H9 (cell line): ENCODE measurements at regions not wholly inside any gene's neighbourhood (a gene's known extent, or its start where the extent isn't known, plus 50 kb on each side); places are given as distances from the start of the nearest gene placed in this dataset.

ENCODE experiments used
- DNase-seq: peaks from one replicate; pipeline ENCODE4 v3.0.0-alpha.2; 2017
- H2AFZ ChIP-seq: one replicate; pipeline ENCODE4 v1.6.1; 2013; ENCODE audit warnings: mild to moderate bottlenecking, low read length, control low read depth, moderate library complexity
- H2AK5ac ChIP-seq: 2 replicates; pipeline ENCODE4 v1.6.1; 2013; ENCODE audit warnings: low read length, control low read depth, mixed read lengths; ENCODE audit not compliant: insufficient read length
- H2BK120ac ChIP-seq: one replicate; pipeline ENCODE4 v1.6.1; 2013; ENCODE audit warnings: low read depth, mild to moderate bottlenecking, low read length, control low read depth, inconsistent platforms; ENCODE audit not compliant: poor library complexity, severe bottlenecking
- H2BK12ac ChIP-seq: 2 replicates; pipeline ENCODE4 v1.6.1; 2013; ENCODE audit warnings: low read length, control low read depth, mixed read lengths, low read depth; ENCODE audit not compliant: insufficient read length
- H2BK15ac ChIP-seq: 2 replicates; pipeline ENCODE4 v1.6.1; 2013; ENCODE audit warnings: low read depth, low read length, control low read depth
- H2BK20ac ChIP-seq: one replicate; pipeline ENCODE4 v1.6.1; 2013; ENCODE audit warnings: low read depth, mild to moderate bottlenecking, low read length, control low read depth, inconsistent platforms; ENCODE audit not compliant: poor library complexity, severe bottlenecking
- H2BK5ac ChIP-seq: 2 replicates; pipeline ENCODE4 v1.6.1; 2013; ENCODE audit warnings: low read length, control low read depth, mixed read lengths; ENCODE audit not compliant: insufficient read length
- H3K14ac ChIP-seq: 2 replicates; pipeline ENCODE4 v1.6.1; 2013; ENCODE audit warnings: low read length, control low read depth; ENCODE audit not compliant: insufficient read depth
- H3K18ac ChIP-seq: 2 replicates; pipeline ENCODE4 v1.6.1; 2013; ENCODE audit warnings: low read depth, mild to moderate bottlenecking, mixed read lengths, low read length, control low read depth; ENCODE audit not compliant: insufficient read length
- H3K23ac ChIP-seq: 2 replicates; pipeline ENCODE4 v1.6.1; 2013; ENCODE audit warnings: low read length, control low read depth, mixed read lengths, low read depth; ENCODE audit not compliant: insufficient read length
- H3K23me2 ChIP-seq: 2 replicates; pipeline ENCODE4 v1.6.1; 2013; ENCODE audit warnings: low read depth, mild to moderate bottlenecking, mixed read lengths, low read length, control low read depth; ENCODE audit not compliant: insufficient read length, poor library complexity, severe bottlenecking
- H3K27ac ChIP-seq: 2 replicates; pipeline ENCODE4 v1.5.1; 2013; ENCODE audit warnings: low read length, control low read depth, mixed read lengths, low read depth; ENCODE audit not compliant: insufficient read length
- H3K27me3 ChIP-seq: 2 replicates; pipeline ENCODE4 v1.6.1; 2013; ENCODE audit warnings: low read length, control low read depth, inconsistent platforms; ENCODE audit not compliant: insufficient read depth
- H3K4ac ChIP-seq: 2 replicates; pipeline ENCODE4 v1.6.1; 2013; ENCODE audit warnings: low read depth, mild to moderate bottlenecking, control low read depth, inconsistent platforms, low read length, moderate library complexity
- H3K4me1 ChIP-seq: 2 replicates; pipeline ENCODE4 v1.6.1; 2013; ENCODE audit warnings: low read length, control low read depth, inconsistent platforms; ENCODE audit not compliant: insufficient read depth
- H3K4me2 ChIP-seq: 2 replicates; pipeline ENCODE4 v1.6.1; 2013; ENCODE audit warnings: low read length, control low read depth, mixed read lengths; ENCODE audit not compliant: insufficient read length, insufficient read depth
- H3K56ac ChIP-seq: 2 replicates; pipeline ENCODE4 v1.6.1; 2013; ENCODE audit warnings: low read depth, mild to moderate bottlenecking, mixed read lengths, low read length, control low read depth; ENCODE audit not compliant: insufficient read length
- H3K79me1 ChIP-seq: 2 replicates; pipeline ENCODE4 v1.6.1; 2013; ENCODE audit warnings: low read depth, mild to moderate bottlenecking, moderate library complexity, low read length, control low read depth, inconsistent platforms; ENCODE audit not compliant: insufficient read depth, poor library complexity, severe bottlenecking
- H3K79me2 ChIP-seq: 2 replicates; pipeline ENCODE4 v1.6.1; 2013; ENCODE audit warnings: low read length, control low read depth, inconsistent platforms; ENCODE audit not compliant: insufficient read depth
- H3K9ac ChIP-seq: 2 replicates; pipeline ENCODE4 v1.6.1; 2013; ENCODE audit warnings: low read length, control low read depth, mixed read lengths; ENCODE audit not compliant: insufficient read length; ENCODE audit errors: extremely low read depth
- H3K9me3 ChIP-seq: one replicate; pipeline ENCODE4 v1.6.1; 2013; ENCODE audit warnings: low read depth, low read length, inconsistent platforms; ENCODE audit not compliant: control insufficient read depth
- H3T11ph ChIP-seq: one replicate; pipeline ENCODE4 v1.6.1; 2013; ENCODE audit warnings: mild to moderate bottlenecking, low read length, control low read depth, inconsistent platforms
- H4K20me1 ChIP-seq: one replicate; pipeline ENCODE4 v1.6.1; 2013; ENCODE audit not compliant: control insufficient read depth, insufficient read length, insufficient read depth
- H4K5ac ChIP-seq: 2 replicates; pipeline ENCODE4 v1.6.1; 2013; ENCODE audit warnings: low read depth, mild to moderate bottlenecking, mixed read lengths, low read length, control low read depth; ENCODE audit not compliant: insufficient read length
- H4K8ac ChIP-seq: replicated peaks from 2 replicates; pipeline ENCODE4 v1.6.1; 2013; ENCODE audit warnings: low read length, control low read depth, mixed read lengths, low read depth; ENCODE audit not compliant: insufficient read length
- H4K91ac ChIP-seq: 2 replicates; pipeline ENCODE4 v1.6.1; 2013; ENCODE audit warnings: low read depth, mild to moderate bottlenecking, moderate library complexity, mixed read lengths, low read length, control low read depth; ENCODE audit not compliant: insufficient read length
- H3K27ac Mint-ChIP-seq, 3 experiments: 2 replicates in 2 of 3; 3 replicates in 1 of 3; pipeline ENCODE4 v1.8.0; 2020 to 2021; ENCODE audit warnings: mixed read lengths in 3 of 3, mild to moderate bottlenecking in 1 of 3, moderate library complexity in 1 of 3
- H3K27me3 Mint-ChIP-seq: 2 replicates; pipeline ENCODE4 v1.8.0; 2021; ENCODE audit warnings: low read depth, mild to moderate bottlenecking, moderate library complexity, mixed read lengths
- H3K36me3 Mint-ChIP-seq, 3 experiments: 2 replicates in 2 of 3; 3 replicates in 1 of 3; pipeline ENCODE4 v1.8.0; 2020 to 2021; ENCODE audit warnings: low read depth in 3 of 3, mixed read lengths in 3 of 3; ENCODE audit not compliant: insufficient read depth in 1 of 3
- H3K4me1 Mint-ChIP-seq, 2 experiments: 2 replicates each; pipeline ENCODE4 v1.8.0; 2020; ENCODE audit warnings: mixed read lengths in 2 of 2
- H3K4me3 Mint-ChIP-seq, 2 experiments: 2 replicates in 1 of 2; 3 replicates in 1 of 2; pipeline ENCODE4 v1.8.0; 2020 to 2021; ENCODE audit warnings: mild to moderate bottlenecking in 2 of 2, mixed read lengths in 2 of 2, moderate library complexity in 1 of 2
- H3K9me3 Mint-ChIP-seq, 2 experiments: 2 replicates in 1 of 2; 3 replicates in 1 of 2; pipeline ENCODE4 v1.8.0; 2020; ENCODE audit warnings: mild to moderate bottlenecking in 2 of 2, mixed read lengths in 2 of 2, moderate library complexity in 1 of 2
- CTCF ChIP-seq: fragments of 200-600 bp; sonication (generic); conservative IDR thresholded peaks from 3 replicates; pipeline ENCODE4 v1.8.0; 2021; ENCODE audit warnings: antibody characterized with exemption, mild to moderate bottlenecking
- WGBS: extraction: QIAGEN DNeasy Blood & Tissue Kit; methylation state at CpG from one replicate; pipeline ENCODE4 v1.1.7; 2013; ENCODE audit warnings: missing lambda C conversion rate, low lambda C conversion rate, mixed read lengths; ENCODE audit not compliant: insufficient read length; ENCODE audit errors: extremely low coverage; 5-methylcytosine and 5-hydroxymethylcytosine counted together

GRCh38 chr18:25434745-25435144 lies 82.8 kb upstream of the ZNF521 start:
- H3K36me3 Mint-ChIP-seq, result no peaks in the 10 kb centered on the region
- Histone ChIP-seq H3K27me3 (no peaks in the 10 kb centered on the region), H3K4me2 (no peak overlapping the region), H3K23ac (no peak overlapping the region), H2BK5ac (no peak overlapping the region), H3K9me3 (no peaks in the 10 kb centered on the region), H3K27ac (no peak overlapping the region), H4K20me1 (no peaks in the 10 kb centered on the region), H3K79me1 (no peaks in the 10 kb centered on the region), H2AFZ (no peak overlapping the region), H3K9ac (no peak overlapping the region), H3K14ac (no peak overlapping the region), H2BK20ac (no peak overlapping the region), H3K56ac (no peak overlapping the region), H3K23me2 (no peaks in the 10 kb centered on the region), H2AK5ac (no peak overlapping the region), H4K91ac (no peak overlapping the region), H4K8ac (no peak overlapping the region), H2BK12ac (no peak overlapping the region), H4K5ac (no peak overlapping the region), H3K4ac (no peak overlapping the region), H2BK120ac (no peak overlapping the region), H2BK15ac (no peak overlapping the region), H3K18ac (no peak overlapping the region), H3K79me2 (no peaks in the 10 kb centered on the region), H3T11ph (no peak overlapping the region), H3K4me1 (no peaks in the 10 kb centered on the region)
- no peak for DNase-seq
- H3K4me1 Mint-ChIP-seq, result peaks cover 0 to 6% of the 10 kb centered on the region in 2 experiments; a peak in 2 of 4 replicates
- no peaks in the 10 kb centered on the region for H3K9me3 Mint-ChIP-seq
- TF ChIP-seq CTCF, result no peak
- no CpG with 5 or more reads among the region's 2 CpGs for WGBS
- no peak overlapping the region for H3K4me3 Mint-ChIP-seq
- no peaks in the 10 kb centered on the region for H3K27me3 Mint-ChIP-seq
- H3K27ac Mint-ChIP-seq, result no peak overlapping the region
